Aorta (tissue), 5 donors: ENCODE measurements at regions not wholly inside any gene's neighbourhood (a gene's known extent, or its start where the extent isn't known, plus 50 kb on each side); places are given as distances from the start of the nearest gene placed in this dataset.

ENCODE experiments used
- ATAC-seq: fragments of 200-7000 bp; cut with Tn5 transposase; one replicate; pipeline ENCODE4 v1.9.1; 2022; ENCODE audit warnings: moderate library complexity; ENCODE audit not compliant: low FRiP score
- DNase-seq, 2 donors: peaks; one replicate each; pipeline ENCODE4 v3.0.0-alpha.2; 2020
- H3K27ac ChIP-seq, 2 donors: one replicate each; pipeline ENCODE4 v1.5.1; 2013; ENCODE audit warnings: low read length in 2 of 2, mild to moderate bottlenecking in 2 of 2, moderate library complexity in 2 of 2, control low read depth in 1 of 2, inconsistent platforms in 1 of 2, low read depth in 1 of 2
- H3K27me3 ChIP-seq, 2 donors: one replicate each; pipeline ENCODE4 v1.6.1; 2013; ENCODE audit warnings: control low read depth in 1 of 2, low read length in 1 of 2, mild to moderate bottlenecking in 1 of 2, moderate library complexity in 1 of 2; ENCODE audit not compliant: insufficient read depth in 2 of 2, control insufficient read depth in 1 of 2
- H3K36me3 ChIP-seq, 2 donors: one replicate each; pipeline ENCODE4 v1.6.1; 2013; ENCODE audit warnings: control low read depth in 1 of 2, low read length in 1 of 2, mild to moderate bottlenecking in 1 of 2; ENCODE audit not compliant: insufficient read depth in 2 of 2, control insufficient read depth in 1 of 2
- H3K4me1 ChIP-seq, 2 donors: one replicate each; pipeline ENCODE4 v1.6.1; 2013; ENCODE audit warnings: low read length in 2 of 2, control low read depth in 1 of 2, mild to moderate bottlenecking in 1 of 2, moderate library complexity in 1 of 2; ENCODE audit not compliant: insufficient read depth in 2 of 2, control insufficient read depth in 1 of 2
- H3K4me3 ChIP-seq, 2 donors: one replicate each; pipeline ENCODE4 v1.5.1; 2013; ENCODE audit warnings: low read length in 2 of 2, control low read depth in 1 of 2, mild to moderate bottlenecking in 1 of 2
- H3K9me3 ChIP-seq: one replicate; pipeline ENCODE4 v1.6.1; 2013; ENCODE audit warnings: mild to moderate bottlenecking, low read length; ENCODE audit not compliant: control insufficient read depth
- WGBS, 2 donors: extraction: QIAGEN DNeasy Blood & Tissue Kit; methylation state at CpG; one replicate each; pipeline ENCODE4 v1.1.7; 2013; 5-methylcytosine and 5-hydroxymethylcytosine counted together
- intact Hi-C, 2 donors: fragments of 100-400 bp; cut with DNase I; formaldehyde crosslinking; loops; one replicate each; pipeline versions ENCODE4 v1.14.2 to v1.15.0; 2022
- donor health status: healthy with polysubstance abuse.
- donor health status: Bipolar disorder and iron deficiency.
- donor health status: DM: no; HTN: no; CAD: no.
- donor health status: DM: no; HTN: no; CAD: no.
- donor health status: DM: yes; HTN: yes; CAD: no.

- Histone ChIP-seq H3K4me1 (no peaks in the 10 kb centered on the region), H3K27me3 (no peaks in the 10 kb centered on the region), H3K27ac (no peak overlapping the region), H3K4me3 (no peak overlapping the region), H3K36me3 (no peaks in the 10 kb centered on the region), H3K9me3 (no peaks in the 10 kb centered on the region)
- ATAC-seq: no peak
- no peak for DNase-seq
- WGBS, 2 donors: 90 to 91% methylated on average over 3 of the region's 3 CpGs
- intact Hi-C loops: loop anchor here in 1 of 2 donors (5.0 kb wide), 1 partner anchor 57 kb away; no protein-coding TSS in a partner anchor
Observed at GRCh38 chr13:91189506-91189905, 158.0 kb upstream of the MIR17HG start.

GRCh38 chr13:91193358-91193757, 154.1 kb upstream of the MIR17HG start:
- H3K27me3 ChIP-seq: no peaks in the 10 kb centered on the region
- H3K36me3 ChIP-seq: no peaks in the 10 kb centered on the region
- WGBS, 2 donors: 77 to 78% methylated on average over 2 of the region's 2 CpGs
- no peaks in the 10 kb centered on the region for H3K4me1 ChIP-seq
- intact Hi-C loops: no loop called here
- H3K27ac ChIP-seq: no peak overlapping the region
- no peaks in the 10 kb centered on the region for H3K9me3 ChIP-seq
- no peak overlapping the region for H3K4me3 ChIP-seq
- DNase-seq: no peak
- ATAC-seq: no peak

GRCh38 chr13:91195789-91196188, 151.7 kb upstream of the MIR17HG start:
- Histone ChIP-seq H3K4me1 (no peaks in the 10 kb centered on the region), H3K27ac (no peak overlapping the region), H3K4me3 (no peak overlapping the region), H3K9me3 (no peaks in the 10 kb centered on the region), H3K27me3 (no peaks in the 10 kb centered on the region), H3K36me3 (no peaks in the 10 kb centered on the region)
- WGBS, 2 donors: 75 to 80% methylated on average over 2 of the region's 2 CpGs
- intact Hi-C loops: no loop called here
- ATAC-seq (no peak), DNase-seq (no peak)

DNA sequence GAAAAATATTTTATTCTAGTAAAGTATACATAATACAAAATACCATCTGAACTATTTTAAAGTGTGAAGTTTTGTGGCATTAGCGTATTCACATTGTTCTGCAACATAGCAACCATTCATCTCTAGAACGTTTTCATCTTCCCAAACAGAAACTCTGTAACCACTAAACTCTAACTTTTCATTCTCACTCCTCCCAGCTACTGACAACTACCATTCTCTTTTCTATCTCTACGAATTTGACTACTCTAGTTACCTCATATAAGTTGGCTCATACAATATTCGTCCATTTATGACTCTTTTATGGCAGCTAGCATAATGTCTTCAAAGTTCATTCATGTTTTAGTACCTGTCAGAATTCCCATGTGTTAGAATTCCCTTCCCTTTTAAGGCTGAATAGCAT, 150.5 kb upstream of the MIR17HG start:
- DNase-seq (no peak), ATAC-seq (no peak)
- Histone ChIP-seq H3K36me3 (no peaks in the 10 kb centered on the region), H3K27ac (no peak overlapping the region), H3K9me3 (no peaks in the 10 kb centered on the region), H3K27me3 (no peaks in the 10 kb centered on the region), H3K4me1 (no peaks in the 10 kb centered on the region), H3K4me3 (no peak overlapping the region)
- 65 to 74% methylated on average over 4 of the region's 4 CpGs for WGBS, 2 donors
- intact Hi-C loops: no loop called here

- intact Hi-C loops: no loop called here
- Histone ChIP-seq H3K27me3 (no peaks in the 10 kb centered on the region), H3K27ac (no peak overlapping the region), H3K4me3 (no peak overlapping the region), H3K36me3 (no peaks in the 10 kb centered on the region), H3K4me1 (no peaks in the 10 kb centered on the region), H3K9me3 (no peaks in the 10 kb centered on the region)
- DNase-seq (no peak), ATAC-seq (no peak)
- WGBS, 2 donors: 82 to 92% methylated on average over 1 of the region's 1 CpG
Observed at GRCh38 chr13:91199866-91200265, 147.6 kb upstream of the MIR17HG start.

DNA sequence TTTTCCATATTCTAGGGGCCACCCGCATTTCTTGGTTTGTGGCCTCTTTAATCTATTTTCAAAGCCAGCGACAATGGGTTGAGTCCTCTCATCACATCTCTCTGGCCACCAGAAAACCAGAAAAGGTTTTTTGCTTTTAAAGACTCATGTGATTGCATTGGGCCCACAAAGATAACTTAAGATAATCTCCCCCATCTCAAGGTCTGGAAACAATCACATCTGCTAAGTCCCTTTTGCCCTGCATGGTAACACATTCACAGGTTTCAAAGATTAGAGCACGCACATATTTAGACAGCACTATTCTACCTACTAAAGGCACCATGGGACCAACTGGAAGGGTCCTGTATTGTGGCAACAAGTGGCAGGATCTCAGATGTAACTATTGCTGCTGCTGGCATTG, 147.0 kb upstream of the MIR17HG start:
- Histone ChIP-seq H3K9me3 (no peaks in the 10 kb centered on the region), H3K36me3 (no peaks in the 10 kb centered on the region), H3K27me3 (no peaks in the 10 kb centered on the region), H3K4me1 (no peaks in the 10 kb centered on the region), H3K27ac (no peak overlapping the region), H3K4me3 (no peak overlapping the region)
- ATAC-seq: no peak
- WGBS, 2 donors: 83 to 85% methylated on average over 3 of the region's 3 CpGs
- intact Hi-C loops: no loop called here
- no peak for DNase-seq

- 42 to 50% methylated on average over 1 of the region's 1 CpG for WGBS, 2 donors
- Histone ChIP-seq H3K4me1 (no peaks in the 10 kb centered on the region), H3K36me3 (no peaks in the 10 kb centered on the region), H3K9me3 (no peaks in the 10 kb centered on the region), H3K4me3 (no peak overlapping the region), H3K27me3 (no peaks in the 10 kb centered on the region), H3K27ac (no peak overlapping the region)
- intact Hi-C loops: no loop called here
- DNase-seq (no peak), ATAC-seq (no peak)
Observed at GRCh38 chr13:91203430-91203829, 144.1 kb upstream of the MIR17HG start.

DNA sequence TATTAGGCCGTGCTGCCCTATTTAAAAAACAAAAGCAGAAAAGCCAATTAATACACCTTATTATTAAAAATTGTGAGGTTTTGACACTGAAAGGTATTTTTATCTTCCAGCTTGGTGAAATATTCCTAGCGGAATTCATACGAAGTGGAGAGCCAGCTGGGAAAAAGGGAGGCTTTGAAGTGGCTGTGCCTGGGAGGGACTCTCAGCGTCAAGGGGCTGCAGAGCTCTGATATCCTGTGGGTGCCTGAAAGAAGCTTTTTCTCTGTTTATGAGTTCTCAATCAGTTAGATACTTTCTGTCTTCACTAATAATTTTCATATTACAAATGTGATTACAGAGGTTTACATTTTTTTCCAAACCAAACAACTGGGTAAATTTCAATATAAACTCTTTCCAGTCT, 140.2 kb upstream of the MIR17HG start:
- no peak overlapping the region for H3K27ac ChIP-seq
- no peaks in the 10 kb centered on the region for H3K27me3 ChIP-seq
- no peaks in the 10 kb centered on the region for H3K36me3 ChIP-seq
- no peaks in the 10 kb centered on the region for H3K4me1 ChIP-seq
- DNase-seq (no peak), ATAC-seq (no peak)
- WGBS, 2 donors: 35 to 44% methylated on average over 4 of the region's 4 CpGs
- no peaks in the 10 kb centered on the region for H3K9me3 ChIP-seq
- intact Hi-C loops: no loop called here
- no peak overlapping the region for H3K4me3 ChIP-seq

- H3K9me3 ChIP-seq: no peaks in the 10 kb centered on the region
- H3K4me3 ChIP-seq: no peak overlapping the region
- no peak overlapping the region for H3K27ac ChIP-seq
- H3K4me1 ChIP-seq: no peaks in the 10 kb centered on the region
- H3K36me3 ChIP-seq: no peaks in the 10 kb centered on the region
- no peaks in the 10 kb centered on the region for H3K27me3 ChIP-seq
- WGBS, 2 donors: 17 to 19% methylated on average over 3 of the region's 3 CpGs
- DNase-seq: no peak
- intact Hi-C loops: no loop called here
- no peak for ATAC-seq
Observed at GRCh38 chr13:91211510-91211909, 136.0 kb upstream of the MIR17HG start.
